ENCODE measurements at regions not wholly inside any gene's neighbourhood (a gene's known extent, or its start where the extent isn't known, plus 50 kb on each side); places are given as distances from the start of the nearest gene placed in this dataset.
"Not testable (repeated sequence)": the region's sequence is repeated elsewhere in the genome, so short reads cannot be mapped to it uniquely, and the experiment has no call there.

DNA sequence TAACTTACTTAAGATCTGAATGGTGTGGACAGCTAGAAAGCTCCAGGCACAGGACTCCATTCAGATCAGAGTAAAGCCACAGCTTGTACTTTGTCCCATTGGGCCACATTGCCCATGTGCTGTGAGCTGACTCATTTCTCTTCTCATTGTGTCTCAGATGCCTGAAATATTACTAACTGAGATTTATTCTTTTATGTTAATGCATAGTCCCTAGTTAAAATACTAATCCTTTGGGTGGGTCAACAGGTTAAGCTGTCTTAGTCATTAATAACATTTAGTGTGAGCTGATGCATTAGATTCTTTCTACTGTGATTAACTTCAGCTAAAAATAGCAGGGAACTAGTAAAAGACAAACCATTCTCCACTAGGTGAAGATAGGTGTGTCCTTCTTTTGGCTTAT is 104.7 kb upstream of the ARMC3 start (continued):
- no peak for TF ChIP-seq POLR3A (IDR thresholded peaks at IDR 0.05; ENCODE audit: borderline replicate concordance, extremely low read depth, insufficient read depth, insufficient read length)
- TF ChIP-seq ILK (tag; IDR thresholded peaks at IDR 0.05; ENCODE audit: borderline replicate concordance, low read depth): no peak
- no peak for TF ChIP-seq ZNF253 (CRISPR knock-in tag; conservative IDR thresholded peaks at IDR 0.05)
- TF ChIP-seq ZNF589 (CRISPR knock-in tag; IDR thresholded peaks at IDR 0.05; ENCODE audit: low read depth): no peak

DNA sequence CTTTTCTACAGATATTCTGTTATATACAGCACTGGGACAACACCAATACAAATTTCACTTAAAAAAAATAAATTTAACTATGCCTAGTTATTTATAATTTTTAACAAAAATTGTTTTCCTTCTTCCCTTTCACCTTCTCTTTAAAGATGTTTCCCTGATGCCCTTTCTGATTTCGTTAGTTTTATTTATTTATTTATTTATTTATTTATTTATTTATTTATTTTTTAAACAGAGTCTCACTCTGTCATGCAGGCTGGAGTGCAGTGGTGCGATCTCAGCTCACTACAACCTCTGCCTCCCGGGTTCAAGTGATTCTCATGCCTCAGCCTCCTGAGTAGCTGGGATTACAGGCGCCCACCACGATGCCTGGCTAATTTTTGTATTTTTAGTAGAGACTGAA is 105.9 kb upstream of the ARMC3 start:
- H3K27ac ChIP-seq (ENCODE audit: extremely low read depth, low read depth, low read length); H3K79me2 ChIP-seq (ENCODE audit: control insufficient read depth, insufficient read depth, low read length); H3K36me3 ChIP-seq (ENCODE audit: control insufficient read depth, insufficient read depth, low read length); DNase-seq (ENCODE audit: extremely low read depth in 1 of 4, low spot score in 3 of 4); H3K4me3 ChIP-seq; H3K4me2 ChIP-seq (ENCODE audit: insufficient read depth, low read length); H4K20me1 ChIP-seq (replicated peaks; ENCODE audit: control insufficient read depth, insufficient read depth, low read length); H3K9me1 ChIP-seq (ENCODE audit: control insufficient read depth, insufficient read depth, low read length); ATAC-seq; H3K27me3 ChIP-seq (ENCODE audit: control insufficient read depth in 2 of 2, insufficient read depth in 2 of 2, low read length in 2 of 2); in situ Hi-C loops (cut with MboI); H2AFZ ChIP-seq (ENCODE audit: low read depth, low read length); FAIRE-seq; intact Hi-C loops (cut with micrococcal nuclease); CTCF ChIA-PET (ENCODE audit: low intra/inter-chr PET ratio); BruUV-seq (replicated peaks); H3K9ac ChIP-seq (ENCODE audit: insufficient read depth in 1 of 2, low read depth in 2 of 2, low read length in 2 of 2); H3K9me3 ChIP-seq (replicated peaks; ENCODE audit: control insufficient read depth, insufficient read depth, low read depth, low read length): not testable (repeated sequence)
- 50% methylated on average over 5 of the region's 5 CpGs for WGBS (ENCODE audit: insufficient coverage, low coverage, missing lambda C conversion rate)
- H3K4me1 ChIP-seq (replicated peaks in 1 of 2; ENCODE audit: control insufficient read depth in 2 of 2, insufficient read depth in 2 of 2, low read length in 2 of 2): peaks cover 4 to 12% of the 10 kb centered on the region in 2 experiments; a peak in 4 of 5 replicates
- POLR2A ChIA-PET: interaction anchor here (0.5 to 1.2 kb wide), 3 partner anchors 18 to 231 kb away, joined by 3 to 4 read pairs (median 3); no protein-coding TSS in a partner anchor

DNA sequence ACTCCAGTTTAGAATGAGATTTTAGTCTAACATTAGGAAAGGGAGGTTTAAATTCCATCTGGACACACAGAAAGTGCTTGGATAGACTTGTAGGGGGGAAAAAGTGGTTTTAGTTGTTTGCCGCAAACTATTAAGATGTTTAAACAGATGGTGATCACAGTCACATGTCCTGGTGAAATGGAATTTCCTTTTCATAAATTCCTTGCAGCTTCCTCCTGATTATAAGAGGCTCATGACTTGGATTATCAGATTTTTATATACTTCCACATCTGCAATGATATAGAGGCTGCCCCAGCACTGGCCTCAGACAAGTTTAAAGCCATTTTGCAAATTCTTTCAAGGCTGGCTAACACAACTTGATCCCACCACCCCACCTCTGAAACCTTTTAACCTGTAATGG is 106.4 kb upstream of the ARMC3 start:
- Histone ChIP-seq H3K79me2 (ENCODE audit: control insufficient read depth, insufficient read depth, low read length) (no peaks in the 10 kb centered on the region), H3K9ac (ENCODE audit: insufficient read depth in 1 of 2, low read depth in 2 of 2, low read length in 2 of 2) (no peak overlapping the region), H3K36me3 (ENCODE audit: control insufficient read depth, insufficient read depth, low read length) (no peaks in the 10 kb centered on the region), H2AFZ (ENCODE audit: low read depth, low read length) (no peak overlapping the region), H3K9me1 (ENCODE audit: control insufficient read depth, insufficient read depth, low read length) (no peaks in the 10 kb centered on the region), H3K4me2 (ENCODE audit: insufficient read depth, low read length) (no peak overlapping the region), H3K9me3 (replicated peaks; ENCODE audit: control insufficient read depth, insufficient read depth, low read depth, low read length) (no peaks in the 10 kb centered on the region), H3K27ac (ENCODE audit: extremely low read depth, low read depth, low read length) (no peak overlapping the region), H3K27me3 (ENCODE audit: control insufficient read depth in 2 of 2, insufficient read depth in 2 of 2, low read length in 2 of 2) (no peaks in the 10 kb centered on the region), H3K4me1 (replicated peaks in 1 of 2; ENCODE audit: control insufficient read depth in 2 of 2, insufficient read depth in 2 of 2, low read length in 2 of 2) (peaks cover 7 to 12% of the 10 kb centered on the region in 2 experiments; a peak in 4 of 5 replicates), H3K4me3 (no peak overlapping the region), H4K20me1 (replicated peaks; ENCODE audit: control insufficient read depth, insufficient read depth, low read length) (no peaks in the 10 kb centered on the region)
- 80% methylated on average over 1 of the region's 1 CpG for WGBS (ENCODE audit: insufficient coverage, low coverage, missing lambda C conversion rate)
- ATAC-seq: no peak
- ChIA-PET CTCF (ENCODE audit: low intra/inter-chr PET ratio) (no interaction called here), POLR2A (interaction anchor here (0.5 to 1.2 kb wide), 2 partner anchors 18 to 204 kb away, joined by 3 to 4 read pairs; no protein-coding TSS in a partner anchor)
- FAIRE-seq: no peak
- BruUV-seq (replicated peaks): no TSS peak
- intact Hi-C loops (cut with micrococcal nuclease) (no loop called here), in situ Hi-C loops (cut with MboI) (no loop called here)
- DNase-seq (ENCODE audit: extremely low read depth in 1 of 4, low spot score in 3 of 4): no peak
- TF ChIP-seq NFYB (IDR thresholded peaks at IDR 0.05; ENCODE audit: extremely low read depth, insufficient read length) (no peak), ZNF232 (CRISPR knock-in tag; IDR thresholded peaks at IDR 0.05) (no peak), SIN3B (IDR thresholded peaks at IDR 0.05; ENCODE audit: low read depth) (no peak), HDAC6 (IDR thresholded peaks at IDR 0.05; ENCODE audit: low read depth, low read length) (no peak), ARNT (IDR thresholded peaks at IDR 0.05) (no peak), SAFB (IDR thresholded peaks at IDR 0.05; ENCODE audit: borderline replicate concordance, low read depth, low read length) (no peak), GABPB2 (CRISPR knock-in tag; conservative IDR thresholded peaks at IDR 0.05) (no peak)
- TF ChIP-seq, protein P1, sequence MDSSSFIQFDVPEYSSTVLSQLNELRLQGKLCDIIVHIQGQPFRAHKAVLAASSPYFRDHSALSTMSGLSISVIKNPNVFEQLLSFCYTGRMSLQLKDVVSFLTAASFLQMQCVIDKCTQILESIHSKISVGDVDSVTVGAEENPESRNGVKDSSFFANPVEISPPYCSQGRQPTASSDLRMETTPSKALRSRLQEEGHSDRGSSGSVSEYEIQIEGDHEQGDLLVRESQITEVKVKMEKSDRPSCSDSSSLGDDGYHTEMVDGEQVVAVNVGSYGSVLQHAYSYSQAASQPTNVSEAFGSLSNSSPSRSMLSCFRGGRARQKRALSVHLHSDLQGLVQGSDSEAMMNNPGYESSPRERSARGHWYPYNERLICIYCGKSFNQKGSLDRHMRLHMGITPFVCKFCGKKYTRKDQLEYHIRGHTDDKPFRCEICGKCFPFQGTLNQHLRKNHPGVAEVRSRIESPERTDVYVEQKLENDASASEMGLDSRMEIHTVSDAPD (CRISPR knock-in tag; IDR thresholded peaks at IDR 0.05): no peak
- TF ChIP-seq, protein P2, sequence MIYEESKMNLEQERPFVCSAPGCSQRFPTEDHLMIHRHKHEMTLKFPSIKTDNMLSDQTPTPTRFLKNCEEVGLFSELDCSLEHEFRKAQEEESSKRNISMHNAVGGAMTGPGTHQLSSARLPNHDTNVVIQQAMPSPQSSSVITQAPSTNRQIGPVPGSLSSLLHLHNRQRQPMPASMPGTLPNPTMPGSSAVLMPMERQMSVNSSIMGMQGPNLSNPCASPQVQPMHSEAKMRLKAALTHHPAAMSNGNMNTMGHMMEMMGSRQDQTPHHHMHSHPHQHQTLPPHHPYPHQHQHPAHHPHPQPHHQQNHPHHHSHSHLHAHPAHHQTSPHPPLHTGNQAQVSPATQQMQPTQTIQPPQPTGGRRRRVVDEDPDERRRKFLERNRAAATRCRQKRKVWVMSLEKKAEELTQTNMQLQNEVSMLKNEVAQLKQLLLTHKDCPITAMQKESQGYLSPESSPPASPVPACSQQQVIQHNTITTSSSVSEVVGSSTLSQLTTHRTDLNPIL (CRISPR knock-in tag; IDR thresholded peaks at IDR 0.05): no peak
